SIG-M5 treated with dmso at 0.1 percent for 504 hours (cell line): ENCODE measurements at regions not wholly inside any gene's neighbourhood (a gene's known extent, or its start where the extent isn't known, plus 50 kb on each side); places are given as distances from the start of the nearest gene placed in this dataset.

Source experiments
- DNase-seq: peaks from one replicate; lab custom pipeline; 2025; ENCODE audit not compliant: unreplicated experiment; lab: John Stamatoyannopoulos, UW

DNA sequence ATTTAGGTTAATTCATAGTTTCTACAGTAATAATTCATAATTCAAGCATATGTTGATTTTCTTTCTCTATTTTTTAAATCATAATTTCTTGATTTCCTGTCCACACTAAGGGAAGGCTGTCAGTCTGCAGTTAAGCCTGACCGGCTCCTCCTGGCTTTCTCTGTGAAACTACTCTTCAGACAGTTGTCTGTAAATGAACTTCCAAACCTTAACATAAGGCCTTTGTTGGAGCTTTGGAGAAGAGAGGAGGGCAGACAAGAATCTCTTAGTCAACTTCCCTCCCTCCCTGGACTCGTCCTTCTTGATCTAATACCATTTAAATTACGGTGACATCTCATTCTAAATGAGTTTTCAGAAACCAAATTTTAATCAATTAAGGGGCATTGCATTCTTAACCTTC is 404.1 kb upstream of the ST6GAL2 start:
- no peak for DNase-seq

DNA sequence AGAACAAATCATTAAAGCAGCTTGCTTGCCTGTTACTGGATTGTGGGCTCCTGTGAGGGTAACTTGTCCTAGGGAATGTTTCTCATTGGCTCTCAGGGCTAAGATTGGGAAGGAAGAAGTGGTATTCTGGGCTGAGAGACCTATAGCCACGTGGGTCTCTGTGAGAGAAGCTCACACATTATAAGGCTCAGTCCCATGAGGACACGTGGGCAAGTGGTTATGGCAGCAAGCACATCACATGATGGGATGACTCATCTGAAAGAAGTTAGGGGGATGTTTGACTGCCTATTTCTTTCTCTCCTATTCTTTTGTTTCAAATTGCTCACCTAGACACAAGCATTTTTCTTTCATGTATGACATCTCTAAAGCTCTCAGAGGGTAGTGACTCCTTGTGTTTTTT is 418.0 kb upstream of the ST6GAL2 start:
- no peak for DNase-seq

- DNase-seq: no peak
Measured at GRCh38 chr2:107305966-107306365, 420.0 kb upstream of the ST6GAL2 start.

DNA sequence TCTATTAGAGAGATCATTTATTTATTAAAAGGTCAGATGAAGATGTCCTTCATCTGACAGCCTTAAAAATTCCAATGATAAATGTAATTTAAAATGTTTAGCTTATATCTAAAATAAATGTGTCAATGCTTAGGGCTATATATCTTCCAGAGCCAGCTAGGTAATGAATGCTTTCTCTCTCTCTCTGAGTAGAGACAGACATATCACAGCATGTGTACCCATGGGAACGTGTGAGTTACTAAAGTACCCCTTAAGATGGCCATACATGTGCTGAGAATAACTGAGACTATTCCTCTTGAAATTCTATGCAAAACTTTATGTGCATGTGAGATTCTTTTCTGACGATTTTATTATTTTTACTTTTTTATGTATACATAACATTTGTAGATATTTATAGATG is 420.9 kb upstream of the ST6GAL2 start:
- DNase-seq: no peak

DNA sequence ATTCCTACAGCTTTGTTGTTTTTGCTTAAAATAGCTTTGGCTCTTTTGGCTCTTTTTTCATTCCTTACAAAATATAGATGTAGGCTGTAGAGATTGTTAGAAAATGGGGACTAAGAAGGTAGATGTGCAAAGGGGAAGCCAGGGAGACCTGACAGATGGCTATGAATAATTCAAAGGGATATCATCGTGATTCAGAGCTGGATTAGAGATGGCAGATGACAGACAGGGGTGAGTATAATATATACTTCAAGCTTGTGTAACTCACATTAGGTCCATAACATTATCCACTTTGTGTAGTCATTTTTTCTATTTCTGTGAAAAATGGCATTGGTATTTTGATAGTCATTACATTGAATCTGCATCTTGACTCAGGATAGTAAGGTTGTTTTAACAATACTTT is 422.9 kb upstream of the ST6GAL2 start:
- no peak for DNase-seq

- DNase-seq: no peak
Measured at GRCh38 chr2:107312240-107312639, 426.3 kb upstream of the ST6GAL2 start.

GRCh38 chr2:107313316-107313715 is 427.3 kb upstream of the ST6GAL2 start:
- DNase-seq: no peak

- no peak for DNase-seq
Measured at GRCh38 chr2:107320881-107321280, 434.9 kb upstream of the ST6GAL2 start.

DNA sequence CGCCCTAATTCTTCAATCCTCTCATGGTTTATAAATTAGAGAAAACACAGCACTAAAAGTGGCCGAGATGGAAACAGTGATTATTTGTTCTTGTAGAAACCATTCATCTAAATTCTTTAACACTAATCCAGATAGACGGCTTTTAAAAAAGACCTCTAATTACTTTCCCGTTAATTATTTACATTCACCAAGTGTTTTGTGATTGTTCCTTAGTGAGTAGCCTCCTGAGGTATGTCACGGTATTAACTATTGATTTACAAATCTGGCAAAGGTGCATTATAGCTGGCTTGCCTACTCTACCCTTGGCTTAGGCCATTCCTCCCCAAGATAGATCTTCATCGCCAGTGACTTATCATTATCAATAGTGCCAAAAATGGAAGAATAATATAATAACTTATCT is 436.4 kb upstream of the ST6GAL2 start:
- no peak for DNase-seq

DNA sequence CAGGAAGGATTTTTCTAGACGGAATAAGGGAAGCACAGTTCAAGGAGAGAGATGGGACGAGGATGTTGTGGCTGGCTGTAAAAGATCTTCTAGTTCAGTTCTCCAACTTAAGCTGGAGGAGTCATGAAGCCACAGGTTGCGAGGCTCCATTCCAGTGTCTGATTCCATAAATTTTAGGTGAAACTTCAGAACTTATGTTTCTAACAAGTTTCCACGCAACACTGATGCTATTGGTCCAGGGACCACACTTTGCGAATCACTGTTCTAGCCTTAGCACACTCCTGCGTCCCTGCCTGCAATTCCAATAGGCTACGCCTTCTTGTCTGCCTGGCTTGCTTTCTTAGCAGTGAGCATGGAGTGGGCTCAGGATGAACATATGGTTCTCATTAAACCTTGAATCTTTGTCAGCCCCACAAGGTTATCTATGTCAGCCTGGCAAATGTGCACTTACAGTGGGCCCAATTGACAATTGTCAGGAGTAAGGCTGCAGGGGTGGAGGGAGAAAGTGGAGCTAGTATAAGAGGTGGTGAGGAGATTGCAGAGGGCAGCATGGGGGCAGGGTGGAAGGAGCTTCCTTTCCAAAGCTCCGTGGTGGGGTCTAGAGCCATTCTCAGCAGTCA is 438.1 kb upstream of the ST6GAL2 start:
- no peak for DNase-seq

GRCh38 chr2:107325981-107326786 is 440.2 kb upstream of the ST6GAL2 start:
- no peak for DNase-seq

- DNase-seq: no peak
Measured at GRCh38 chr2:107334306-107334705, 448.3 kb upstream of the ST6GAL2 start.

DNA sequence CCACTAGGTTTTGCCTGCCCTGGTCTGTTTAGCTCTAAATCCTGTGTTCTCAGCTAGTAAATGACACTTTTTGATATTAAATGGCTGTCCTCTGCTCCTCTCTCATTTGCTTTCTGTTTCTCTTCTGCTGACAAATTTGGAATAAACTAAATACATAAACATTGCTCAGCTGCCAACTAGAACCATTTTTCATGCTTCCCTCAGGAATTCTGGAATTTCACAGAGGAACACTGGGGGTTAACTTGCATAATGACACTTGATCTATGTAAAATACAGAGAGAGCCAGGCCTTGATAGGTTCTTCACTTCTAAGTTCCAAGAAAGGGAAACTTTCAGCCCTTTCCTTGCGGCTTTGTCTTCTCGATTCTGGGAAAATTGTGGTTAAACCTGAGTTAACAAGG is 450.6 kb upstream of the ST6GAL2 start:
- no peak for DNase-seq

GRCh38 chr2:107337209-107337898 is 451.4 kb upstream of the ST6GAL2 start:
- no peak for DNase-seq

DNA sequence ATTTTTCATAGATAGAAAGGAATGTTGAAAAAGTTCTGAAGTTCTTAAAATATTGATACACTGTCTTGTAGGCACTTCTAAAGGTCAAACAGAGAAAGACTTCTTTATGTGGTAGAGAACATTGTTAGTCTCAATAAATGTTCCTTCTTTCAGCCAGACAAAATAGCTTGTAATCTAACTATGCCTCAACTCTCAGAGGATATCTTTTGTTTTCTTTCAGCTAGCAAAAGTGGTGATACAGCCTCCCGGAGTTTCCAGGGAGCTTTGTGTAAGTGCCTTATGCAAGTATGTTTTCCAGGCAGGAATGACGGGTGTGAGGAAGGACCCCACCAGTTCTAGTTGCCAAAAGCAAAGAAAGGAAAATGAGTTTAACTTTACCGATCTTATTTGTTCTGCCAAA is 452.1 kb upstream of the ST6GAL2 start:
- DNase-seq: no peak

GRCh38 chr2:107338571-107338970 is 452.6 kb upstream of the ST6GAL2 start:
- no peak for DNase-seq

- no peak for DNase-seq
Measured at GRCh38 chr2:107340955-107341354, 455.0 kb upstream of the ST6GAL2 start.

DNA sequence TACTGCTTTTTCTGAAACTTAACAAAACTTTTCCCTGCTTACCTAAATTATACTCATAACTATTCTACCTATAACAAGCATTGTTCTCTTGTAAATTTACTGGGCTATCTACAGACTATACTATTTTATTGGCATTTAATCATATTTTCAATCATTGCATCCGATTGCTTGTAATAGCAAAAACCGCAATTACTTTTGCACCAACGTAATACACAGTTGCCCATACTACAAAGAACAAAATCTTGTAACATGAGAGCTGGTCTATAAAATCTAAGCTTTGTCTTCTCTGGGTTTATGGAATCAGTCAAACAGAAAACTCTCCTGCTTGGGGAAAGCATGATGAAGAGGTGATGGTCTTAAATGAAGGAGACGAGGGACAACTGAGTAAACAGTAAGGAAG is 463.4 kb upstream of the ST6GAL2 start:
- no peak for DNase-seq

- DNase-seq: no peak
Measured at GRCh38 chr2:107354175-107354574, 468.2 kb upstream of the ST6GAL2 start.

DNA sequence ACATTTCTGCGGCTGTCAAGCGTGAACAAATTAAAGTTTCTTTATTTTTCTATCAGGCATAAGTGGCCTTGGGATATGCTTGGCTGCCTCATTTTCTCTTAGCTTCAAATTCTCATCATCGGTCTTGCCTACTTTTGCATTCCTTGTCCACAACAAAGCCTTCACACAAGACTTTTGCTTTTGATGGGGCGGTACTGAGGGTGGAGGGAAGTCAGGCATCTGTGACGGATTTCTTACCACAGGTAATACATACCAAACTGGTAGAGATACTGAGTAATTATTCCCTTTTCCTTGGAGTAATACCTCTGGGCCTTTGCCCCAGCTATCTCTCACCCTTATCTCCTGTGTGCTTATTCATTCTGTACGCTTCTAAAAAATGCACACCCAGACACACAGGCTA is 468.3 kb upstream of the RGPD4 start:
- DNase-seq: no peak

DNA sequence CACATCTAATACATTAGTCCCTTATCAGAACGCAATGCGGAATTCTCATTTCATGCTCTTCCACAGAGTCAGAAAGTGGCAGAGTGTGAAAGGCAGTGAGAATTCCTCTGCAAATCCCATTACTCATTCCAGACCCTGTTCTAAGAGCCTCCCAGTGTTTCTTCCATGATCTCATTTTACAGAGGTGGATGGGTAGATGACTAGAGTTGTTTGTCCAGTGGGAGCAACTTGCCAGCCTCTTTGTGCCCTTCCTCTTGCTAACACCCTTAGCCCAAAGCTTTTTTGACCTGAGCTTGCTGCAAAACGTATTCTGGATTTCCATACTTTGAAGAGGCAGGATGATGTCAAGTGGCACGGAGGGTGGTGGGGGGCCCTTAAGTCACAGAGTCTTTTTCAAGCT is 467.7 kb upstream of the RGPD4 start:
- no peak for DNase-seq

DNA sequence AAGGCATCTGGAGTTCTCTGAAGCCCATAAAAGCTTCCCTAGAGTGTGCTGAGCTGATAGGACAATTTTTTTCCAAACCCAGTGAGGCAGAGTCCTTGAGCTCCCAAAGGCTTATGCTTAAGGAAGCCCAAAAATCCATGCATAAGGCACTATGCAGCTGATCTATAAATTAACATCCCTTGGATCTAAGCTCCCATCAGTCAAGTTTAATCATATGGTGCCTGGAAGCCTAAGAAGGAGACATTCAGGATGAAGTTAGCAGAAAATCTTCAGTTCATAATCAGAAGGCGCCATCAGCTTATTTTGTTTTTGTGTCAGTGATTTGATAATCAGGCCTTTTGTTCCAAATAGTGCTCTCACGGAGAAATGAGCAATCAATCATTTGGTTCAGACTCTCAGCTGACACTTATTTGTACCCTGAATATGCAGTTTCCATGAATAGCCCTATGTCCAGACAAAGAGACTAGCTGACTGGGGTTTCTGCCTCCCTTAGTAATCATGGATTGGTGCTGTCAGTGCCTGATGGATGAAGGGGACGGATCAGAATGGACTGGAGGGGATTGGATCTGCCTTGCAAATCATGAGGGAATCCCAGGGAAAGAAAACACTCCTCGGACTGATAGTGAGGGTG is 464.8 kb upstream of the RGPD4 start:
- no peak for DNase-seq
